CD4-positive, CD25-positive, alpha-beta regulatory T cell (primary cell): ENCODE measurements at regions not wholly inside any gene's neighbourhood (a gene's known extent, or its start where the extent isn't known, plus 50 kb on each side); places are given as distances from the start of the nearest gene placed in this dataset.

ENCODE experiments used
- ATAC-seq, 2 donors: fragments of 150-1000 bp; cut with Tn5 transposase; one replicate each; pipeline ENCODE4 v1.10.0; 2021; ENCODE audit warnings: low read depth in 2 of 2, moderate number of reproducible peaks in 2 of 2, moderate library complexity in 1 of 2
- DNase-seq, 3 donors: peaks; one replicate each; pipeline versions ENCODE4 v3.0.0 to v3.0.0-alpha.2; 2012 to 2022; ENCODE audit warnings: mixed read lengths in 1 of 3
- H3K27ac ChIP-seq: one replicate; pipeline ENCODE4 v1.7.0; 2013; ENCODE audit warnings: mild to moderate bottlenecking, low read length; ENCODE audit not compliant: insufficient read depth, poor library complexity, severe bottlenecking
- H3K27me3 ChIP-seq: one replicate; pipeline ENCODE4 v1.7.0; 2013; ENCODE audit warnings: low read length; ENCODE audit not compliant: control insufficient read depth, insufficient read depth
- H3K36me3 ChIP-seq: one replicate; pipeline ENCODE4 v1.7.0; 2013; ENCODE audit warnings: mild to moderate bottlenecking, low read length, moderate library complexity; ENCODE audit not compliant: control insufficient read depth, insufficient read depth
- H3K4me1 ChIP-seq: 2 replicates; pipeline ENCODE4 v1.7.0; 2013; ENCODE audit warnings: mild to moderate bottlenecking, low read length; ENCODE audit not compliant: insufficient read depth, control insufficient read depth, poor library complexity, severe bottlenecking
- H3K4me3 ChIP-seq: one replicate; pipeline ENCODE4 v1.7.0; 2013; ENCODE audit warnings: low read depth, mild to moderate bottlenecking, low read length, moderate library complexity
- H3K9me3 ChIP-seq, 2 experiments: 1 replicate in 1 of 2; 2 replicates in 1 of 2; pipeline ENCODE4 v1.7.0; 2013; ENCODE audit warnings: low read length in 2 of 2, mild to moderate bottlenecking in 1 of 2, moderate library complexity in 1 of 2; ENCODE audit not compliant: control insufficient read depth in 2 of 2
- H3K27ac Mint-ChIP-seq, 3 donors: one replicate each; pipeline ENCODE4 v1.8.0; 2020 to 2022; ENCODE audit warnings: mild to moderate bottlenecking in 3 of 3, mixed read lengths in 3 of 3, moderate library complexity in 2 of 3
- H3K27me3 Mint-ChIP-seq: one replicate; pipeline ENCODE4 v1.8.0; 2022; ENCODE audit warnings: mild to moderate bottlenecking, mixed read lengths
- H3K36me3 Mint-ChIP-seq: one replicate; pipeline ENCODE4 v1.8.0; 2020; ENCODE audit warnings: mixed read lengths
- H3K4me1 Mint-ChIP-seq, 4 donors: one replicate each; pipeline ENCODE4 v1.8.0; 2020 to 2022; ENCODE audit warnings: mixed read lengths in 4 of 4, mild to moderate bottlenecking in 1 of 4
- H3K4me3 Mint-ChIP-seq, 4 donors: one replicate each; pipeline ENCODE4 v1.8.0; 2020 to 2022; ENCODE audit warnings: mild to moderate bottlenecking in 4 of 4, mixed read lengths in 4 of 4, moderate library complexity in 3 of 4
- H3K9me3 Mint-ChIP-seq, 7 donors: one replicate each; pipeline ENCODE4 v1.8.0; 2020 to 2022; ENCODE audit warnings: mixed read lengths in 7 of 7, mild to moderate bottlenecking in 3 of 7, moderate library complexity in 2 of 7

- peaks cover 21 to 45% (median 35%) of the 10 kb centered on the region in 4 donors for H3K4me1 Mint-ChIP-seq
- peak overlapping the region; percentile 17 to 75 (median 68) for H3K4me3 Mint-ChIP-seq
- DNase-seq: no peak
- no peak overlapping the region for H3K27ac Mint-ChIP-seq
- Histone ChIP-seq H3K36me3 (no peaks in the 10 kb centered on the region), H3K4me1 (peaks cover 16% of the 10 kb centered on the region), H3K27ac (no peak overlapping the region), H3K4me3 (peak overlapping the region; percentile 74), H3K27me3 (no peaks in the 10 kb centered on the region), H3K9me3 (no peaks in the 10 kb centered on the region)
- no peaks in the 10 kb centered on the region for H3K27me3 Mint-ChIP-seq
- H3K36me3 Mint-ChIP-seq: no peaks in the 10 kb centered on the region
- peaks cover 0 to 3% (median 0%) of the 10 kb centered on the region in 7 donors for H3K9me3 Mint-ChIP-seq
- no peak for ATAC-seq
These were observed 169.5 kb downstream of the TMEM26 start for GRCh38 chr10:61283481-61284221.

- no peak overlapping the region for H3K4me3 ChIP-seq
- Mint-ChIP-seq H3K4me3 (peak overlapping the region in 1 of 4 donors; percentile 58), H3K9me3 (peaks cover 0 to 3% (median 0%) of the 10 kb centered on the region in 7 donors), H3K27ac (no peak overlapping the region), H3K27me3 (no peaks in the 10 kb centered on the region), H3K36me3 (no peaks in the 10 kb centered on the region), H3K4me1 (peaks cover 20 to 43% (median 33%) of the 10 kb centered on the region in 4 donors)
- no peak overlapping the region for H3K27ac ChIP-seq
- H3K36me3 ChIP-seq: no peaks in the 10 kb centered on the region
- H3K4me1 ChIP-seq: peaks cover 16% of the 10 kb centered on the region
- DNase-seq: no peak
- ATAC-seq: no peak
- H3K27me3 ChIP-seq: no peaks in the 10 kb centered on the region
- H3K9me3 ChIP-seq: no peaks in the 10 kb centered on the region
These were observed 170.1 kb downstream of the TMEM26 start for GRCh38 chr10:61283066-61283465.

GRCh38 chr10:61280303-61280702 is 172.9 kb downstream of the TMEM26 start:
- DNase-seq: no peak
- Histone ChIP-seq H3K27ac (no peak overlapping the region), H3K4me1 (no peaks in the 10 kb centered on the region), H3K36me3 (no peaks in the 10 kb centered on the region), H3K9me3 (no peaks in the 10 kb centered on the region), H3K27me3 (peaks cover 2% of the 10 kb centered on the region), H3K4me3 (no peak overlapping the region)
- H3K4me3 Mint-ChIP-seq: no peak overlapping the region
- H3K4me1 Mint-ChIP-seq: peaks cover 8 to 20% (median 14%) of the 10 kb centered on the region in 4 donors
- H3K9me3 Mint-ChIP-seq: no peaks in the 10 kb centered on the region
- peaks cover 3% of the 10 kb centered on the region for H3K27me3 Mint-ChIP-seq
- H3K36me3 Mint-ChIP-seq: no peaks in the 10 kb centered on the region
- no peak overlapping the region for H3K27ac Mint-ChIP-seq
- ATAC-seq: no peak

- Mint-ChIP-seq H3K4me1 (peaks cover 8 to 20% (median 12%) of the 10 kb centered on the region in 4 donors), H3K27ac (no peak overlapping the region), H3K36me3 (no peaks in the 10 kb centered on the region), H3K4me3 (no peak overlapping the region), H3K9me3 (no peaks in the 10 kb centered on the region), H3K27me3 (peaks cover 5% of the 10 kb centered on the region)
- H3K27me3 ChIP-seq: peaks cover 2% of the 10 kb centered on the region
- peak in 1 of 2 donors; percentile 14 for ATAC-seq
- H3K9me3 ChIP-seq: no peaks in the 10 kb centered on the region
- H3K4me3 ChIP-seq: no peak overlapping the region
- no peaks in the 10 kb centered on the region for H3K4me1 ChIP-seq
- H3K36me3 ChIP-seq: no peaks in the 10 kb centered on the region
- DNase-seq: peak in 1 of 3 donors; percentile 8
- no peak overlapping the region for H3K27ac ChIP-seq
These were observed 173.8 kb downstream of the TMEM26 start for GRCh38 chr10:61279400-61279799.

- Histone ChIP-seq H3K27me3 (peaks cover 2% of the 10 kb centered on the region), H3K27ac (no peak overlapping the region), H3K4me3 (no peak overlapping the region), H3K4me1 (no peaks in the 10 kb centered on the region), H3K36me3 (no peaks in the 10 kb centered on the region), H3K9me3 (no peaks in the 10 kb centered on the region)
- peaks cover under 1 to 13% (median 6%) of the 10 kb centered on the region in 4 donors for H3K4me1 Mint-ChIP-seq
- no peak overlapping the region for H3K4me3 Mint-ChIP-seq
- no peaks in the 10 kb centered on the region for H3K36me3 Mint-ChIP-seq
- H3K27me3 Mint-ChIP-seq: peaks cover 5% of the 10 kb centered on the region
- no peak overlapping the region for H3K27ac Mint-ChIP-seq
- peaks cover 0 to 3% (median 0%) of the 10 kb centered on the region in 7 donors for H3K9me3 Mint-ChIP-seq
- no peak for DNase-seq
- ATAC-seq: no peak
These were observed 174.6 kb downstream of the TMEM26 start for GRCh38 chr10:61278556-61278955.

- no peaks in the 10 kb centered on the region for H3K4me1 Mint-ChIP-seq
- DNase-seq: no peak
- no peak overlapping the region for H3K27ac ChIP-seq
- peaks cover 16% of the 10 kb centered on the region for H3K27me3 Mint-ChIP-seq
- peaks cover 4% of the 10 kb centered on the region for H3K27me3 ChIP-seq
- no peaks in the 10 kb centered on the region for H3K36me3 Mint-ChIP-seq
- ATAC-seq: no peak
- H3K9me3 ChIP-seq: no peaks in the 10 kb centered on the region
- no peaks in the 10 kb centered on the region for H3K36me3 ChIP-seq
- H3K4me3 Mint-ChIP-seq: no peak overlapping the region
- H3K4me1 ChIP-seq: no peaks in the 10 kb centered on the region
- H3K4me3 ChIP-seq: no peak overlapping the region
- peaks cover 0 to 5% (median 0%) of the 10 kb centered on the region in 7 donors for H3K9me3 Mint-ChIP-seq
- H3K27ac Mint-ChIP-seq: no peak overlapping the region
These were observed 180.4 kb downstream of the TMEM26 start for GRCh38 chr10:61272781-61273180.

- Mint-ChIP-seq H3K27me3 (peaks cover 22% of the 10 kb centered on the region), H3K4me1 (no peaks in the 10 kb centered on the region), H3K4me3 (no peak overlapping the region), H3K9me3 (peaks cover 0 to 5% (median 0%) of the 10 kb centered on the region in 7 donors), H3K36me3 (no peaks in the 10 kb centered on the region), H3K27ac (no peak overlapping the region)
- Histone ChIP-seq H3K4me1 (no peaks in the 10 kb centered on the region), H3K36me3 (no peaks in the 10 kb centered on the region), H3K9me3 (no peaks in the 10 kb centered on the region), H3K27me3 (peaks cover 2% of the 10 kb centered on the region), H3K27ac (no peak overlapping the region), H3K4me3 (no peak overlapping the region)
- no peak for DNase-seq
- ATAC-seq: no peak
These were observed 181.9 kb downstream of the TMEM26 start for GRCh38 chr10:61271127-61271780.
